Mammary epithelial cell (primary cell): ENCODE measurements at regions not wholly inside any gene's neighbourhood (a gene's known extent, or its start where the extent isn't known, plus 50 kb on each side); places are given as distances from the start of the nearest gene placed in this dataset.

ENCODE experiments used
- EZH2 ChIP-seq: IDR thresholded peaks from 2 replicates; pipeline ENCODE4 v1.6.1; 2012; ENCODE audit warnings: low read length, inconsistent platforms, borderline replicate concordance
- TF ChIP-seq, protein P1 (sequence below), 2 donors: IDR thresholded peaks in 1 of 2; conservative IDR thresholded peaks in 1 of 2; 2 replicates each; pipeline ENCODE4 v1.5.1; 2011 to 2012; ENCODE audit warnings: inconsistent platforms in 2 of 2, low read length in 2 of 2, mild to moderate bottlenecking in 2 of 2, control low read depth in 1 of 2, low read depth in 1 of 2; ENCODE audit not compliant: insufficient read depth in 1 of 2; ENCODE audit errors: extremely low read depth in 1 of 2

- TF ChIP-seq, protein P1, sequence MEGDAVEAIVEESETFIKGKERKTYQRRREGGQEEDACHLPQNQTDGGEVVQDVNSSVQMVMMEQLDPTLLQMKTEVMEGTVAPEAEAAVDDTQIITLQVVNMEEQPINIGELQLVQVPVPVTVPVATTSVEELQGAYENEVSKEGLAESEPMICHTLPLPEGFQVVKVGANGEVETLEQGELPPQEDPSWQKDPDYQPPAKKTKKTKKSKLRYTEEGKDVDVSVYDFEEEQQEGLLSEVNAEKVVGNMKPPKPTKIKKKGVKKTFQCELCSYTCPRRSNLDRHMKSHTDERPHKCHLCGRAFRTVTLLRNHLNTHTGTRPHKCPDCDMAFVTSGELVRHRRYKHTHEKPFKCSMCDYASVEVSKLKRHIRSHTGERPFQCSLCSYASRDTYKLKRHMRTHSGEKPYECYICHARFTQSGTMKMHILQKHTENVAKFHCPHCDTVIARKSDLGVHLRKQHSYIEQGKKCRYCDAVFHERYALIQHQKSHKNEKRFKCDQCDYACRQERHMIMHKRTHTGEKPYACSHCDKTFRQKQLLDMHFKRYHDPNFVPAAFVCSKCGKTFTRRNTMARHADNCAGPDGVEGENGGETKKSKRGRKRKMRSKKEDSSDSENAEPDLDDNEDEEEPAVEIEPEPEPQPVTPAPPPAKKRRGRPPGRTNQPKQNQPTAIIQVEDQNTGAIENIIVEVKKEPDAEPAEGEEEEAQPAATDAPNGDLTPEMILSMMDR (conservative IDR thresholded peaks at IDR 0.05 in 1 of 2, IDR thresholded peaks at IDR 0.05 in 1 of 2; ENCODE audit: extremely low read depth in 1 of 2, insufficient read depth in 1 of 2, low read depth in 1 of 2, low read length in 2 of 2): no peak
- TF ChIP-seq EZH2: no peak
Measured at GRCh38 chr13:50360637-50361036, 345.4 kb downstream of the KCNRG start.
